ENCODE measurements at regions not wholly inside any gene's neighbourhood (a gene's known extent, or its start where the extent isn't known, plus 50 kb on each side); places are given as distances from the start of the nearest gene placed in this dataset.

- Histone ChIP-seq H3K4me1 (no peaks in the 10 kb centered on the region), H3K4me3 (no peak overlapping the region), H3K27me3 (peaks cover 6% of the 10 kb centered on the region), H3K9me3 (no peaks in the 10 kb centered on the region), H3K27ac (no peak overlapping the region), H3K36me3 (no peaks in the 10 kb centered on the region)
- WGBS: 80% methylated on average over 4 of the region's 4 CpGs
- TF ChIP-seq EP300 (IDR thresholded peaks at IDR 0.05) (no peak), POLR2AphosphoS5 (IDR thresholded peaks at IDR 0.05) (no peak), CTCF (IDR thresholded peaks at IDR 0.05) (no peak), POLR2A (IDR thresholded peaks at IDR 0.05) (no peak)
- DNase-seq (ENCODE audit: low spot score in 2 of 2): no peak
Measured at GRCh38 chr5:174376056-174376455, 330.6 kb downstream of the NSG2 start.

- no peaks in the 10 kb centered on the region for H3K9me3 ChIP-seq
- H3K4me3 ChIP-seq: no peak overlapping the region
- peaks cover 6% of the 10 kb centered on the region for H3K27me3 ChIP-seq
- H3K4me1 ChIP-seq: no peaks in the 10 kb centered on the region
- WGBS: 67% methylated on average over 6 of the region's 6 CpGs
- TF ChIP-seq CTCF (IDR thresholded peaks at IDR 0.05) (no peak), POLR2AphosphoS5 (IDR thresholded peaks at IDR 0.05) (no peak), EP300 (IDR thresholded peaks at IDR 0.05) (no peak), POLR2A (IDR thresholded peaks at IDR 0.05) (no peak)
- no peaks in the 10 kb centered on the region for H3K36me3 ChIP-seq
- H3K27ac ChIP-seq: no peak overlapping the region
- no peak for DNase-seq (ENCODE audit: low spot score in 2 of 2)
Measured at GRCh38 chr5:174376726-174377373, 331.3 kb downstream of the NSG2 start.

- Histone ChIP-seq H3K4me3 (no peak overlapping the region), H3K36me3 (no peaks in the 10 kb centered on the region), H3K9me3 (no peaks in the 10 kb centered on the region), H3K27me3 (peaks cover 6% of the 10 kb centered on the region), H3K27ac (no peak overlapping the region), H3K4me1 (no peaks in the 10 kb centered on the region)
- TF ChIP-seq POLR2A (IDR thresholded peaks at IDR 0.05) (no peak), EP300 (IDR thresholded peaks at IDR 0.05) (no peak), CTCF (IDR thresholded peaks at IDR 0.05) (no peak), POLR2AphosphoS5 (IDR thresholded peaks at IDR 0.05) (no peak)
- no peak for DNase-seq (ENCODE audit: low spot score in 2 of 2)
- WGBS: 72% methylated on average over 4 of the region's 4 CpGs
Measured at GRCh38 chr5:174378121-174378874, 332.8 kb downstream of the NSG2 start.

- Histone ChIP-seq H3K27me3 (peaks cover 6% of the 10 kb centered on the region), H3K27ac (no peak overlapping the region), H3K4me3 (no peak overlapping the region), H3K36me3 (no peaks in the 10 kb centered on the region), H3K4me1 (no peaks in the 10 kb centered on the region), H3K9me3 (no peaks in the 10 kb centered on the region)
- TF ChIP-seq EP300 (IDR thresholded peaks at IDR 0.05): no peak
- TF ChIP-seq POLR2AphosphoS5 (IDR thresholded peaks at IDR 0.05): no peak
- TF ChIP-seq POLR2A (IDR thresholded peaks at IDR 0.05): no peak
- no peak for TF ChIP-seq CTCF (IDR thresholded peaks at IDR 0.05)
- 79% methylated on average over 2 of the region's 2 CpGs for WGBS
- no peak for DNase-seq (ENCODE audit: low spot score in 2 of 2)
Measured at GRCh38 chr5:174380311-174380710, 334.8 kb downstream of the NSG2 start.

GRCh38 chr5:174381241-174381640 is 335.7 kb downstream of the NSG2 start:
- no peak for TF ChIP-seq POLR2AphosphoS5 (IDR thresholded peaks at IDR 0.05)
- no peak for TF ChIP-seq EP300 (IDR thresholded peaks at IDR 0.05)
- TF ChIP-seq POLR2A (IDR thresholded peaks at IDR 0.05): no peak
- TF ChIP-seq CTCF (IDR thresholded peaks at IDR 0.05): no peak
- H3K4me1 ChIP-seq: no peaks in the 10 kb centered on the region
- peaks cover 6% of the 10 kb centered on the region for H3K27me3 ChIP-seq
- no peak overlapping the region for H3K27ac ChIP-seq
- no peaks in the 10 kb centered on the region for H3K9me3 ChIP-seq
- H3K4me3 ChIP-seq: no peak overlapping the region
- no peak for DNase-seq (ENCODE audit: low spot score in 2 of 2)
- 55% methylated on average over 4 of the region's 4 CpGs for WGBS
- H3K36me3 ChIP-seq: no peaks in the 10 kb centered on the region

All from suprapubic skin (tissue), 4 donors.